Right atrium auricular region (tissue), 2 donors: ENCODE measurements at regions not wholly inside any gene's neighbourhood (a gene's known extent, or its start where the extent isn't known, plus 50 kb on each side); places are given as distances from the start of the nearest gene placed in this dataset.
"Not testable (repeated sequence)": the region's sequence is repeated elsewhere in the genome, so short reads cannot be mapped to it uniquely, and the experiment has no call there.

ENCODE experiments used
- DNase-seq: peaks from one replicate; pipeline ENCODE4 v3.0.0-alpha.2; 2019; ENCODE audit warnings: low spot score
- H3K27ac ChIP-seq, 2 donors: fragments of 200-600 bp; sonication (generic); 1 replicate in 1 of 2; 2 replicates in 1 of 2; pipeline ENCODE4 v1.5.1; 2016 to 2019
- H3K27me3 ChIP-seq, 2 donors: fragments of 200-600 bp; sonication (generic); one replicate each; pipeline versions ENCODE4 v1.5.1 to v1.6.0; 2017 to 2019
- H3K36me3 ChIP-seq: fragments of 200-600 bp; sonication (generic); one replicate; pipeline ENCODE4 v1.5.1; 2016
- H3K4me1 ChIP-seq, 2 donors: fragments of 200-600 bp; sonication (generic); one replicate each; pipeline versions ENCODE4 v1.5.1 to v1.6.0; 2017 to 2019
- H3K4me3 ChIP-seq, 2 donors: fragments of 200-600 bp; sonication (generic); 1 replicate in 1 of 2; 2 replicates in 1 of 2; pipeline ENCODE4 v1.5.1; 2017 to 2019; ENCODE audit warnings: mild to moderate bottlenecking in 1 of 2, moderate library complexity in 1 of 2
- H3K9me3 ChIP-seq, 2 donors: fragments of 200-600 bp; sonication (generic); one replicate each; pipeline ENCODE4 v1.5.1; 2019
- CTCF ChIP-seq, 2 donors: fragments of 200-600 bp; sonication (generic); IDR thresholded peaks; one replicate each; pipeline ENCODE4 v1.5.1; 2019; ENCODE audit warnings: antibody characterized with exemption in 2 of 2

- not testable (repeated sequence) for H3K4me3 ChIP-seq, H3K27me3 ChIP-seq, DNase-seq, H3K9me3 ChIP-seq, H3K36me3 ChIP-seq
- H3K27ac ChIP-seq = peak overlapping the region; percentile 82 to 85
- peaks cover 0 to 36% of the 10 kb centered on the region in 2 donors for H3K4me1 ChIP-seq
Observed at GRCh38 chr16:29258946-29259634, 147.4 kb downstream of the NPIPB11 start.

- not testable (repeated sequence) for H3K27me3 ChIP-seq, H3K4me3 ChIP-seq, H3K9me3 ChIP-seq, DNase-seq, H3K36me3 ChIP-seq
- Histone ChIP-seq H3K27ac (peak overlapping the region in 1 of 2 donors; percentile 63), H3K4me1 (peaks cover 0 to 27% of the 10 kb centered on the region in 2 donors)
- peak in 1 of 2 donors; percentile 73 for TF ChIP-seq CTCF (IDR thresholded peaks at IDR 0.05)
Observed at GRCh38 chr16:29257419-29258336, 148.8 kb downstream of the NPIPB11 start.

GRCh38 chr16:29256501-29256981 is 150.0 kb downstream of the NPIPB11 start:
- Histone ChIP-seq H3K36me3 (no peaks in the 10 kb centered on the region), H3K9me3 (no peaks in the 10 kb centered on the region), H3K4me1 (peaks cover 0 to 19% of the 10 kb centered on the region in 2 donors), H3K4me3 (no peak overlapping the region), H3K27me3 (no peaks in the 10 kb centered on the region), H3K27ac (no peak overlapping the region)
- no peak for TF ChIP-seq CTCF (IDR thresholded peaks at IDR 0.05)
- no peak for DNase-seq

GRCh38 chr16:29255957-29256356 is 150.6 kb downstream of the NPIPB11 start:
- peaks cover 0 to 19% of the 10 kb centered on the region in 2 donors for H3K4me1 ChIP-seq
- H3K4me3 ChIP-seq, H3K27ac ChIP-seq, H3K27me3 ChIP-seq, H3K9me3 ChIP-seq, H3K36me3 ChIP-seq, DNase-seq: not testable (repeated sequence)

- H3K4me1 ChIP-seq = peaks cover 0 to 19% of the 10 kb centered on the region in 2 donors
- not testable (repeated sequence) for DNase-seq, H3K4me3 ChIP-seq, H3K36me3 ChIP-seq, H3K27me3 ChIP-seq, H3K9me3 ChIP-seq
- H3K27ac ChIP-seq = peak overlapping the region in 1 of 2 donors; percentile 23
Observed at GRCh38 chr16:29255496-29255796, 151.1 kb downstream of the NPIPB11 start.

- Histone ChIP-seq H3K27ac (peak overlapping the region in 1 of 2 donors; percentile 23), H3K4me3 (no peak overlapping the region), H3K27me3 (no peaks in the 10 kb centered on the region), H3K36me3 (no peaks in the 10 kb centered on the region), H3K9me3 (no peaks in the 10 kb centered on the region), H3K4me1 (peaks cover 0 to 13% of the 10 kb centered on the region in 2 donors)
- DNase-seq = no peak
- no peak for TF ChIP-seq CTCF (IDR thresholded peaks at IDR 0.05)
Observed at GRCh38 chr16:29254676-29255495, 151.6 kb downstream of the NPIPB11 start.

GRCh38 chr16:29253716-29254590 is 152.6 kb downstream of the NPIPB11 start:
- H3K4me3 ChIP-seq, H3K36me3 ChIP-seq, H3K4me1 ChIP-seq, DNase-seq, H3K27me3 ChIP-seq, H3K27ac ChIP-seq, H3K9me3 ChIP-seq: not testable (repeated sequence)

GRCh38 chr16:29253066-29253590 is 153.4 kb downstream of the NPIPB11 start:
- not testable (repeated sequence) for DNase-seq, H3K27me3 ChIP-seq, H3K4me3 ChIP-seq, H3K36me3 ChIP-seq, H3K27ac ChIP-seq, H3K9me3 ChIP-seq
- peaks cover 0 to 17% of the 10 kb centered on the region in 2 donors for H3K4me1 ChIP-seq

- DNase-seq, H3K9me3 ChIP-seq, H3K36me3 ChIP-seq, H3K27me3 ChIP-seq, H3K4me3 ChIP-seq: not testable (repeated sequence)
- Histone ChIP-seq H3K4me1 (peaks cover 0 to 13% of the 10 kb centered on the region in 2 donors), H3K27ac (peak overlapping the region in 1 of 2 donors; percentile 21)
Observed at GRCh38 chr16:29252311-29252710, 154.2 kb downstream of the NPIPB11 start.

GRCh38 chr16:29251571-29252011 is 154.9 kb downstream of the NPIPB11 start:
- Histone ChIP-seq H3K27ac (peak overlapping the region in 1 of 2 donors; percentile 21), H3K4me1 (peaks cover 0 to 13% of the 10 kb centered on the region in 2 donors)
- H3K9me3 ChIP-seq, H3K27me3 ChIP-seq, H3K4me3 ChIP-seq, H3K36me3 ChIP-seq, DNase-seq: not testable (repeated sequence)
